ENCODE measurements at regions not wholly inside any gene's neighbourhood (a gene's known extent, or its start where the extent isn't known, plus 50 kb on each side); places are given as distances from the start of the nearest gene placed in this dataset.

DNA sequence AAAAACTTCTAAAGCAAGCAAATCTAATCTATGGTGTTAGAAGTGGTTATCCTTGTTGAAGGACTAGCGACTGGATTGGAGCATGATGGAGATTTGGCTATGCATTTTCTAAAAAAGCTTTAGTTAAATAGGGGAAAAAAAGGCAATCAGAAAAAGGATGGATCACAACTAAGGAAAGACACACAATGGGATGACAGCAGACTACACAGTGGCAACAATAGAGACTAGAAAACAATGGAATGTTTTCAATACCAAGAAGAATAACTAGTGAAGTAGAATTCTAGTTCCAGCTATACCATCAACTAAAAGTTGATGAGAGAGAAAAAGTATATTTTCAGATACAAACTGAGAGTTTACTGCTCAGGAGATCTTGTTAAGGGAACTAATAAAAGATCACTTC lies 605.8 kb downstream of the PTPRU start:
- H3K9me3 ChIP-seq (ENCODE audit: control insufficient read depth, low read length) = peaks cover 19% of the 10 kb centered on the region
- no peaks in the 10 kb centered on the region for H3K36me3 Mint-ChIP-seq (ENCODE audit: low read depth)
- peaks cover 2% of the 10 kb centered on the region for H3K27me3 Mint-ChIP-seq (ENCODE audit: insufficient read depth)
- no peak for TF ChIP-seq CTCF (conservative IDR thresholded peaks at IDR 0.05)
- H3K9me3 Mint-ChIP-seq = peaks cover 14% of the 10 kb centered on the region
- H3K4me1 Mint-ChIP-seq = peaks cover 5% of the 10 kb centered on the region
- H3K4me3 ChIP-seq (ENCODE audit: low read length) = no peak overlapping the region
- no peaks in the 10 kb centered on the region for H3K27me3 ChIP-seq (ENCODE audit: control insufficient read depth, insufficient read depth, low read length, poor library complexity, severe bottlenecking)
- no peak overlapping the region for H3K27ac ChIP-seq (ENCODE audit: low read depth, low read length)
- DNase-seq = no peak
- 63 to 71% methylated on average over 1 of the region's 1 CpG for WGBS, 2 experiments (ENCODE audit: insufficient coverage in 1 of 2, insufficient read length in 1 of 2)
- no peak overlapping the region for H3K9ac ChIP-seq (ENCODE audit: extremely low read depth, low read length, poor library complexity, severe bottlenecking)
- H3K4me3 Mint-ChIP-seq = no peak overlapping the region
- no peaks in the 10 kb centered on the region for H3K36me3 ChIP-seq (ENCODE audit: control insufficient read depth, insufficient read depth, low read length)
- no peak overlapping the region for H3K27ac Mint-ChIP-seq
- no peaks in the 10 kb centered on the region for H3K4me1 ChIP-seq (ENCODE audit: control insufficient read depth, insufficient read depth, low read length)

- Histone ChIP-seq H3K4me3 (ENCODE audit: low read length) (no peak overlapping the region), H3K27me3 (ENCODE audit: control insufficient read depth, insufficient read depth, low read length, poor library complexity, severe bottlenecking) (no peaks in the 10 kb centered on the region), H3K27ac (ENCODE audit: low read depth, low read length) (no peak overlapping the region), H3K4me1 (ENCODE audit: control insufficient read depth, insufficient read depth, low read length) (no peaks in the 10 kb centered on the region), H3K9me3 (ENCODE audit: control insufficient read depth, low read length) (peaks cover 19% of the 10 kb centered on the region), H3K9ac (ENCODE audit: extremely low read depth, low read length, poor library complexity, severe bottlenecking) (no peak overlapping the region), H3K36me3 (ENCODE audit: control insufficient read depth, insufficient read depth, low read length) (no peaks in the 10 kb centered on the region)
- no peak for DNase-seq
- Mint-ChIP-seq H3K36me3 (ENCODE audit: low read depth) (no peaks in the 10 kb centered on the region), H3K4me3 (no peak overlapping the region), H3K27ac (no peak overlapping the region), H3K4me1 (peaks cover 5% of the 10 kb centered on the region), H3K9me3 (peaks cover 14% of the 10 kb centered on the region), H3K27me3 (ENCODE audit: insufficient read depth) (peaks cover 2% of the 10 kb centered on the region)
- no peak for TF ChIP-seq CTCF (conservative IDR thresholded peaks at IDR 0.05)
- WGBS, 2 experiments (ENCODE audit: insufficient coverage in 1 of 2, insufficient read length in 1 of 2) = 71 to 91% methylated on average over 1 to 4 of the region's 4 CpGs
Observed at GRCh38 chr1:29839726-29840125, 603.4 kb downstream of the PTPRU start.

- Mint-ChIP-seq H3K27me3 (ENCODE audit: insufficient read depth) (peaks cover 2% of the 10 kb centered on the region), H3K9me3 (peaks cover 14% of the 10 kb centered on the region), H3K4me1 (peaks cover 5% of the 10 kb centered on the region), H3K27ac (no peak overlapping the region), H3K4me3 (no peak overlapping the region), H3K36me3 (ENCODE audit: low read depth) (no peaks in the 10 kb centered on the region)
- Histone ChIP-seq H3K4me3 (ENCODE audit: low read length) (no peak overlapping the region), H3K36me3 (ENCODE audit: control insufficient read depth, insufficient read depth, low read length) (no peaks in the 10 kb centered on the region), H3K4me1 (ENCODE audit: control insufficient read depth, insufficient read depth, low read length) (no peaks in the 10 kb centered on the region), H3K27me3 (ENCODE audit: control insufficient read depth, insufficient read depth, low read length, poor library complexity, severe bottlenecking) (no peaks in the 10 kb centered on the region), H3K9ac (ENCODE audit: extremely low read depth, low read length, poor library complexity, severe bottlenecking) (no peak overlapping the region), H3K27ac (ENCODE audit: low read depth, low read length) (no peak overlapping the region), H3K9me3 (ENCODE audit: control insufficient read depth, low read length) (peaks cover 19% of the 10 kb centered on the region)
- WGBS, 2 experiments (ENCODE audit: insufficient coverage in 1 of 2, insufficient read length in 1 of 2) = 85 to 90% methylated on average over 3 of the region's 3 CpGs
- no peak for TF ChIP-seq CTCF (conservative IDR thresholded peaks at IDR 0.05)
- DNase-seq = no peak
Observed at GRCh38 chr1:29838738-29839320, 602.5 kb downstream of the PTPRU start.

Data from endodermal cell (in vitro differentiated cells).